Mammary epithelial cell (primary cell): ENCODE measurements at regions not wholly inside any gene's neighbourhood (a gene's known extent, or its start where the extent isn't known, plus 50 kb on each side); places are given as distances from the start of the nearest gene placed in this dataset.

Experiments
- EZH2 ChIP-seq: IDR thresholded peaks from 2 replicates; pipeline ENCODE4 v1.6.1; 2012; ENCODE audit warnings: low read length, inconsistent platforms, borderline replicate concordance
- TF ChIP-seq, protein P1 (sequence below), 2 donors: IDR thresholded peaks in 1 of 2; conservative IDR thresholded peaks in 1 of 2; 2 replicates each; pipeline ENCODE4 v1.5.1; 2011 to 2012; ENCODE audit warnings: inconsistent platforms in 2 of 2, low read length in 2 of 2, mild to moderate bottlenecking in 2 of 2, control low read depth in 1 of 2, low read depth in 1 of 2; ENCODE audit not compliant: insufficient read depth in 1 of 2; ENCODE audit errors: extremely low read depth in 1 of 2

GRCh38 chrX:39842281-39842973 is 255.3 kb downstream of the BCOR start:
- TF ChIP-seq, protein P1, sequence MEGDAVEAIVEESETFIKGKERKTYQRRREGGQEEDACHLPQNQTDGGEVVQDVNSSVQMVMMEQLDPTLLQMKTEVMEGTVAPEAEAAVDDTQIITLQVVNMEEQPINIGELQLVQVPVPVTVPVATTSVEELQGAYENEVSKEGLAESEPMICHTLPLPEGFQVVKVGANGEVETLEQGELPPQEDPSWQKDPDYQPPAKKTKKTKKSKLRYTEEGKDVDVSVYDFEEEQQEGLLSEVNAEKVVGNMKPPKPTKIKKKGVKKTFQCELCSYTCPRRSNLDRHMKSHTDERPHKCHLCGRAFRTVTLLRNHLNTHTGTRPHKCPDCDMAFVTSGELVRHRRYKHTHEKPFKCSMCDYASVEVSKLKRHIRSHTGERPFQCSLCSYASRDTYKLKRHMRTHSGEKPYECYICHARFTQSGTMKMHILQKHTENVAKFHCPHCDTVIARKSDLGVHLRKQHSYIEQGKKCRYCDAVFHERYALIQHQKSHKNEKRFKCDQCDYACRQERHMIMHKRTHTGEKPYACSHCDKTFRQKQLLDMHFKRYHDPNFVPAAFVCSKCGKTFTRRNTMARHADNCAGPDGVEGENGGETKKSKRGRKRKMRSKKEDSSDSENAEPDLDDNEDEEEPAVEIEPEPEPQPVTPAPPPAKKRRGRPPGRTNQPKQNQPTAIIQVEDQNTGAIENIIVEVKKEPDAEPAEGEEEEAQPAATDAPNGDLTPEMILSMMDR (conservative IDR thresholded peaks at IDR 0.05 in 1 of 2, IDR thresholded peaks at IDR 0.05 in 1 of 2; ENCODE audit: extremely low read depth in 1 of 2, insufficient read depth in 1 of 2, low read depth in 1 of 2, low read length in 2 of 2) = no peak
- no peak for TF ChIP-seq EZH2
